GM18505 (cell line): ENCODE measurements at regions not wholly inside any gene's neighbourhood (a gene's known extent, or its start where the extent isn't known, plus 50 kb on each side); places are given as distances from the start of the nearest gene placed in this dataset.

Experiments
- ATAC-seq: cut with Tn5 transposase; IDR thresholded peaks from one replicate; pipeline ENCODE4 v1.9.1; 2021; ENCODE audit not compliant: unreplicated experiment
- POLR2A ChIP-seq: IDR thresholded peaks from 4 replicates; pipeline ENCODE4 v1.6.1; 2011; ENCODE audit warnings: borderline replicate concordance; ENCODE audit not compliant: insufficient read depth, insufficient read length; ENCODE audit errors: extremely low read depth

DNA sequence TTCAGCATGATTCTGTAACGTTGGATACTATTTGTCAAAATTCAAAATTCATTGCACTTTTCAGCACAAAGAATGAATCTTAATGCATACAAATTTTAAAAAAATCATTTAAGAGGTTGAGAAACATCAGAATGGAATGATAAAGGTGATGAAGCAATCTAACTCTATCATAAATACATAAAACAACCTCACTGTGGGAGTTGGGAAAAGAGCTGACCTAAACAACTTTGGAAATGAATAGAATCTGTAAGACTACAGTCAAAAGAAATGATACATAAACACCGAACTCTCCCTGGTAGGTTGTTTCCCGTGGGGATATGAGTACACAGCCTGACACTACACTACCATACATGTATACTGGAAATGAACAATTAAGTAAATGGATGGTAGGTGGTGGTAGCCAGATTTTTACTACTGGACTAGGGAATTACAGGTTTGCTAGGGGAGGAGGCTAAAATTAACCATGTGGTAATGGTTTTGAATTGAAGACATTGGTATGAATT, 64.9 kb upstream of the PARP11 start:
- no peak for TF ChIP-seq POLR2A
- ATAC-seq = no peak

DNA sequence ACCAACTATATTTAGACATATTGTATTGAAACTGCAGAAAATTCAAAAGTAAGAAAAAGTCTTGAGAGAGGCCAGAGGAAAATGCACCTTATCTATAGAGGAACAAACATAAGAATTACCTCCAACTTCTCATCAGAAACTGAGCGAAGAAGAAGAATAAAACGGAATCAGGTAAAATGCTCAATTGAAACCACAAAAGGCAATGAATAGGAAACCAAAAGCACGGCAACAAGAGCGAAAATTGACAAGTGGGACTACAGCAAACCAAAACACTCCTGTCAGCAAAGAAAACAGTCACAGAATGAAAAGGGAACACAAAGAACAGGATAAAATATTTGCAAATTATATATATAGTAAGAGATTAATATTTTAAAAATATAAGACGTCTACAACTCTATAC, 61.9 kb upstream of the PARP11 start:
- no peak for ATAC-seq
- TF ChIP-seq POLR2A = no peak

DNA sequence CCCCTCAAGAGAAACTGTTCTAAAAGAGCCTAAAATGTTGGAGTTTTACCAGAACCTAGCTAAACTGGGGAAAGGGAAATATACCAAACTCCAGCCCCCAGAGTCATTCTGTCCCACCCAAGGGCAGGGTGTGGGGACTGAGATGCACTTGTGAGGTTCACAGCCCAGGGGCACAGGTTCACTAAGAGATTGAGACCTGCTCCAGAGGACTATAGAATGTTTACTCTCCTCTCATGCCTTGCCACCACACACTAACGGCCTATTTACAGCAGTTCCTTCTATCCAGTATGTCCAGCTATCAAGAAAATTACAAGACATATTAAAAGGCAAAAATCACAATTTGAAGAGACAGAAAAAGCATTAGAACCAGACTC, 60.6 kb upstream of the PARP11 start:
- no peak for ATAC-seq
- no peak for TF ChIP-seq POLR2A

DNA sequence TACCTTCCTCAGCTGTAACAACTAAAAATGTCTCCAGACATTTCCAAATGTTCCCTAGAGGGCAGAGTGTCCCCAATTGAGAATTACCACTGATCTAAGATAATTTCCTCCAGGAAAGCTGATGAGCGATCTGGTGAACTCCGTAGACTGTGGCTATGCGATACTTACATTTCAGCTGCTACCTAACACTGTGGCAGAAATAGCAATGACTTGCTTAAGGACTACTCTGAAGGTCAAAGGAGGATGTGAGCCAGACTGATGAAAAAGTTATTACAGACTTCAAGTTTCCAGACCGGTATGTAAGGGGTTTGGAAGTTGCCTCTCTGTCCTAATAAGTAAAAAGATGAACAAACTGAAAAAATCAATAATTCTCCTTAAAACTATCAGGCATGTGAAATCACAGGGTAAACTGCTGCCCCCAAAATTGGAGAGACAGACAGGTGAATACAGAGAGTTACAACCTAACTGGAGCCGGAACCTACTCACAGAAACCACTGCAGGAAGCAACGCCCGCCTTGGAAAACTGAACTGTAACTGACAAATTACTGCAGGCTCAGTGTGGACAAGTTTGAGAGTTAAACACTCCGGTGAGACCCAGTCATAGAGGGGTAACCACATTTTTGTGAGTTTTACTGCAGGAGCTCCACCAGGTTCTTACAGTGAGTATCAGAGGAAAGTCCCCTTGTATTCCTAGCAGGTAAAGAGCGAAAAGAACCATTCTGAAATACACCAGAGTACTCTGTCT, 60.0 kb upstream of the PARP11 start:
- no peak for TF ChIP-seq POLR2A
- ATAC-seq = no peak

DNA sequence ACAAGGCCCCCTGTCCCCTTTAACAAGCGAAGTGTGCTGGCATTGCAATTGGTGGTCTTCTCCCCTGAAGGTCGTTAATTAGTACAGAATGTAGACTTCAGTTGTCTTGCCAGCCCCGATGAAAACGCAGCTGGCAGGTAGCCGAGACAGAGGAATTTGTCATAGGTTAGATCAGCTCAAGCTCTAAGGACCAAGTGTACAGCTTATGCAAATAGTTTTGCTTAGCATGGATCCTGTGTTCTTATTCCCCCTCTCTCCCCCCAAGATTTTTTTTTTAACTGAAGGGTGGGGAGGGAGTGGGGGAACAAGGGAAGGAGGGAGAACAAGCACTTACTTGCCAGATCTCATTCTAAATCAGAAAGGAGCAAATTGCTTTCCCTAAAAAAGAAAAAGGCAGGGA, 58.6 kb upstream of the PARP11 start:
- no peak for ATAC-seq
- no peak for TF ChIP-seq POLR2A

DNA sequence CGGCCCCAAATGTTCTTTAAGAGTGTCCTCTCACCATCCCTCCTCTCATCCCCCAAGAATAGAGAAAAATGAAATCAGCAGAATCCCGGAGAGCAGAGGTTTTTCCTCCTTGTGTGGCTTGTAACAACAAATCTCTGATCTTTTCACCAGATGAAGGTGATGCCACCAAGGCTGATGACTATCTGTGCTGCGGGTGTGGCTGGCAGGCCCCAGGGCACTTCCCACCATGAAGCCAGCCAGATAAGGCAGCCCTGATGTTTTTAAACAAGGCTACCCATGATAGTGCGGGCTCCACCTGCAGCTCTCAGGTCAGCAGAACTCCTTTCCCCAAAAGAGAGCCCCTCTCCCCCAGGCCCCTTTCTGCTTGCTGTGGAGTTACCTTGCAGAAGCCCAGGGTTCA, 58.0 kb upstream of the PARP11 start:
- TF ChIP-seq POLR2A = no peak
- no peak for ATAC-seq

DNA sequence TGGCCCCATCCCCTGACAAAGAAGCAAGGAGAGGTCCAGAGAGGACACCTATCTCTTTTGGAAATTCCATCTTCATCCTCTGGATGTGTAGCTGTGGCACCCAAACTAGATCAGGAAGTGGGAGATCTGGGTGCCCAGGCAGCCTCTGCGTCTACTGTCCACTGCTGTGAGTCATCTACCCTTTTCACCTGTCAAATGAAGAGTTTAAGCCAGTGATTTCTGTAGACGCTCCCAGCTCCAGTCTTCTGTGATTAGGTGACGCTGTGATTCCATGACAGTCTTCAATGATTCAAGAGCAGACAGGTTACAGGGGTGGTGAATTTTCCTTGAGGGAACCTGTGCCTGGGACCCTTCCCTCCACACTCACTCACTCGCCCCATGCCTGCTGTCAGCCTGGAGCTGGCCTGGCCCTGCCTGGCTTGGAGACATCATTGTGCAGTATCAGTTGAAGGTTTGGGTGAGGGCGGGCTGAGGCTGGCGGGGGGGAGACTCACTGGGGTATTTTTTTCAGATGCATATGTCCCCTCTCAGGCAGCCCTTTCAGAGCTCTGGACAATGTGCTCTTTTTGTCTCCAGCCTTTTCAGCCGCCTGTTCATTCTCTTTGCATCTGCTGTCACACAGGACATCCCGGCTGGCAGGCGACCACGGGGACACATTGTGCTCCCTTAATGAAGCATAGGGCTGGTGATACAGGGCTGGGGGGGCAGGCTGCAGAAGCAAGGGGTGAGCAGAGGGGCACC, 56.8 kb upstream of the PARP11 start:
- TF ChIP-seq POLR2A = no peak
- no peak for ATAC-seq

DNA sequence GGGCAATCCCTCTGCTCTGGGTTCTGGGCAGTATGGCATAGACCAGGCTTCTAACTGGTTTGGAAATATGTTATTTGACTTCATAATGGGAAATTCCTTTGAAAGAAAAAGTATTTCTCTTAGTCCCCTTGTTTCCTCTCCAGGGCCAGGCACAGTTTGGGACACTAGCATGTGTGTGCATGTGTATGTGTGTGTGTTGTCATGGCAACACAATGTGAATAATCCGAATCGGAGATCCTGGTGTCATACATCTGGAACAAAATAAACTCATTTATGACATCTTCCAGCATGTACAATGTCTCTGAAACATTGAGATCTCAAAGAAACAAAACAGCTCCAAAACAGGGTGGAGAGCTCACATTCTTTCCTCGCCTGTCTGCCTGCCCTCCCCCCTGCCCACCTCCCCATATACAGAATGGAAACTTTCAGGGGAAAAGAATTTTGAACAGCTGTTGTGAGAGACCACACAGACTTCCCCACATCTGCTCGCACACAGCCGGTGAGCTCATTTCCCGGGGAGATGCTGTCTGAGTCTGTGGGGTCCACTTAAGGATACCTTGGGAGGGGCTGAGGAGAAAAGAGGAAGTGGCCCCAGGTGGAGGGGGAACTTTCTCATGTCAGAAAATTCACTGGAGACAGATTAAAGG, 55.5 kb upstream of the PARP11 start:
- TF ChIP-seq POLR2A = no peak
- ATAC-seq = no peak

DNA sequence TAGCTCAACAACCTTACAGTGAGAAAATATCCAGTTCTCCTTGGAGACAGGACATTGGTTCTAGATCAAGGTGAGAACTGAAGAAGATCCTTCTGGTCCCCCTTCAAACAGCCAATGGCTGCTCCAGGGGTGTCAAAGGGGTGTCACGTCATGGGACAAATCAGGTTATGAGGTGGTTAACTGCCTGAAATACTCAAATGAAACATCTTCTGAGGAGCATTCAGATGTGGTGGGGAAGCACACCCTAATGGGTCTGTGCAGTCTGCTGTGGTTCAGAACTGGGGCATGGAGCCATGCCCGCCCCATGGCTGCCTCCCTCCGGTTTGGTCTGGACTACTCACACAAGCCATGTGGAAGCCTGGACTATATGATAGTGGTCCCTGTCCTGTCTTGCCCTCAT, 52.4 kb upstream of the PARP11 start:
- no peak for ATAC-seq
- TF ChIP-seq POLR2A = no peak

DNA sequence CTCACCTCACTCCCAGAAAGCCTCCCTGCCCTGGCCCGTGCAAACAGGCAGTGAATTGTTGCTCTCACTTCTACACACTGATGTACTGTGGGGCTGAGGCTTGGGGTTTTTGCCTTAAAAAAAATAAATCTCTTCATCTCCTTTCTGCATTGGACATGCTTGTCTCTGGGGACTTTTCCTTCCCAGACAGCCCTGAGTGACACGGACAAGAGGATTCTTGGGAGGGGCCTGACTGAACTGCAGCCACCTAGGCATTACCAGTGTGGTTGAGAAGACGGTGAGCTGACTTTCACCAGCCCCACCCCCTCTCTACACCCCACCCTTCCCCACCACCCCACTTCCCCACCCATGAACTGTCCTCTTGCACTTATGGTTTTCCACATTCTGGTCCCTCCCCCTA, 51.6 kb upstream of the PARP11 start:
- no peak for TF ChIP-seq POLR2A
- no peak for ATAC-seq

DNA sequence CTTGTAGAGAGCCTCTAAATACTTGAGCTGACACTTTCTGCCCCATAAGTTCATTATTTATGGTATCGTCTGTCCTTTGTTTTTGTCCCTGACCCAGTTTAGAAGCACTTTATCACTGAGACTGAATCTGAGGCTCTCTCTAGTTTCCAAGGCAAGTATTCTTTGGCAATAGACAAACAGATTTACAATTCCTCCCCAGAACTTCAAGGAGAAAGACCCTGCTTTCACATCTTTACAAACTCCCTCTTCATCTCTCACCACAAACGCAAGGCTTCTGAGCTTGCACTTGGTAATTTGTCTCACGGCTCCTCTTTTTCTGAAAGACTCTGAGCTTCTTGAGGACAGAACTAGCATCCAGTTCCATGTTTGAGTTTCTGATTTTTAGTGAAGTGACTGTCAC, 49.8 kb upstream of the PARP11 start:
- ATAC-seq = no peak
- TF ChIP-seq POLR2A = no peak
